ENCODE measurements at regions not wholly inside any gene's neighbourhood (a gene's known extent, or its start where the extent isn't known, plus 50 kb on each side); places are given as distances from the start of the nearest gene placed in this dataset.

- no peak for ATAC-seq (replicated peaks in 1 of 4)
- ChIA-PET CTCF (no interaction called here), POLR2A (no interaction called here)
- no CpG with 5 or more reads among the region's 1 CpG for WGBS (ENCODE audit: insufficient coverage)
- Mint-ChIP-seq H3K27ac (no peak overlapping the region), H3K27me3 (peaks cover 0 to 5% of the 10 kb centered on the region in 2 donors), H3K36me3 (no peaks in the 10 kb centered on the region), H3K4me3 (no peak overlapping the region), H3K9me3 (no peaks in the 10 kb centered on the region), H3K4me1 (no peaks in the 10 kb centered on the region)
- Histone ChIP-seq H3K36me3 (ENCODE audit: control insufficient read depth in 2 of 2, extremely low read depth in 1 of 2, insufficient read depth in 1 of 2, low read length in 1 of 2) (no peaks in the 10 kb centered on the region), H3K27ac (ENCODE audit: low read length) (no peak overlapping the region), H3K27me3 (replicated peaks in 1 of 2; ENCODE audit: control insufficient read depth in 2 of 2, extremely low read depth in 1 of 2, insufficient read depth in 2 of 2, low read length in 1 of 2) (peaks cover 0 to 2% of the 10 kb centered on the region in 2 experiments), H3K9me3 (no peaks in the 10 kb centered on the region), H3K4me1 (ENCODE audit: control insufficient read depth in 1 of 2, extremely low read depth in 1 of 2, insufficient read depth in 2 of 2, low read length in 2 of 2) (no peaks in the 10 kb centered on the region), H3K4me3 (ENCODE audit: control insufficient read depth in 1 of 2, extremely low read depth in 1 of 2, low read length in 1 of 2) (no peak overlapping the region)
- DNase-seq = no peak
Observed at GRCh38 chr7:25311346-25311745, 83.1 kb upstream of the NPVF start.

GRCh38 chr7:25312968-25313367 lies 84.7 kb upstream of the NPVF start:
- no peaks in the 10 kb centered on the region for H3K36me3 Mint-ChIP-seq
- no peak overlapping the region for H3K27ac ChIP-seq (ENCODE audit: low read length)
- 38% methylated on average over 1 of the region's 6 CpGs for WGBS (ENCODE audit: insufficient coverage)
- H3K27me3 ChIP-seq (replicated peaks in 1 of 2; ENCODE audit: control insufficient read depth in 2 of 2, extremely low read depth in 1 of 2, insufficient read depth in 2 of 2, low read length in 1 of 2) = peaks cover 0 to 2% of the 10 kb centered on the region in 2 experiments
- H3K4me1 Mint-ChIP-seq = no peaks in the 10 kb centered on the region
- H3K27me3 Mint-ChIP-seq = no peaks in the 10 kb centered on the region
- H3K36me3 ChIP-seq (ENCODE audit: control insufficient read depth in 2 of 2, extremely low read depth in 1 of 2, insufficient read depth in 1 of 2, low read length in 1 of 2) = no peaks in the 10 kb centered on the region
- no peak for DNase-seq
- no peak overlapping the region for H3K4me3 ChIP-seq (ENCODE audit: control insufficient read depth in 1 of 2, extremely low read depth in 1 of 2, low read length in 1 of 2)
- no peaks in the 10 kb centered on the region for H3K9me3 Mint-ChIP-seq
- H3K27ac Mint-ChIP-seq = no peak overlapping the region
- ChIA-PET POLR2A (no interaction called here), CTCF (no interaction called here)
- H3K4me3 Mint-ChIP-seq = no peak overlapping the region
- ATAC-seq (replicated peaks in 1 of 4) = no peak
- no peaks in the 10 kb centered on the region for H3K4me1 ChIP-seq (ENCODE audit: control insufficient read depth in 1 of 2, extremely low read depth in 1 of 2, insufficient read depth in 2 of 2, low read length in 2 of 2)
- no peaks in the 10 kb centered on the region for H3K9me3 ChIP-seq

- Histone ChIP-seq H3K4me3 (ENCODE audit: control insufficient read depth in 1 of 2, extremely low read depth in 1 of 2, low read length in 1 of 2) (no peak overlapping the region), H3K36me3 (ENCODE audit: control insufficient read depth in 2 of 2, extremely low read depth in 1 of 2, insufficient read depth in 1 of 2, low read length in 1 of 2) (no peaks in the 10 kb centered on the region), H3K27ac (ENCODE audit: low read length) (no peak overlapping the region), H3K27me3 (replicated peaks in 1 of 2; ENCODE audit: control insufficient read depth in 2 of 2, extremely low read depth in 1 of 2, insufficient read depth in 2 of 2, low read length in 1 of 2) (peaks cover 0 to 2% of the 10 kb centered on the region in 2 experiments), H3K4me1 (ENCODE audit: control insufficient read depth in 1 of 2, extremely low read depth in 1 of 2, insufficient read depth in 2 of 2, low read length in 2 of 2) (no peaks in the 10 kb centered on the region), H3K9me3 (no peaks in the 10 kb centered on the region)
- Mint-ChIP-seq H3K9me3 (no peaks in the 10 kb centered on the region), H3K4me1 (no peaks in the 10 kb centered on the region), H3K4me3 (no peak overlapping the region), H3K27me3 (no peaks in the 10 kb centered on the region), H3K36me3 (no peaks in the 10 kb centered on the region), H3K27ac (no peak overlapping the region)
- ATAC-seq (replicated peaks in 1 of 4) (no peak), DNase-seq (no peak)
- ChIA-PET CTCF (no interaction called here), POLR2A (no interaction called here)
- no CpG with 5 or more reads among the region's 1 CpG for WGBS (ENCODE audit: insufficient coverage)
Observed at GRCh38 chr7:25313526-25313925, 85.2 kb upstream of the NPVF start.

- no peak overlapping the region for H3K4me3 Mint-ChIP-seq
- WGBS (ENCODE audit: insufficient coverage) = 78% methylated on average over 5 of the region's 5 CpGs
- ChIA-PET POLR2A (no interaction called here), CTCF (no interaction called here)
- H3K9me3 Mint-ChIP-seq = no peaks in the 10 kb centered on the region
- Histone ChIP-seq H3K36me3 (ENCODE audit: control insufficient read depth in 2 of 2, extremely low read depth in 1 of 2, insufficient read depth in 1 of 2, low read length in 1 of 2) (no peaks in the 10 kb centered on the region), H3K4me3 (ENCODE audit: control insufficient read depth in 1 of 2, extremely low read depth in 1 of 2, low read length in 1 of 2) (no peak overlapping the region), H3K27me3 (replicated peaks in 1 of 2; ENCODE audit: control insufficient read depth in 2 of 2, extremely low read depth in 1 of 2, insufficient read depth in 2 of 2, low read length in 1 of 2) (peaks cover 0 to 2% of the 10 kb centered on the region in 2 experiments), H3K4me1 (ENCODE audit: control insufficient read depth in 1 of 2, extremely low read depth in 1 of 2, insufficient read depth in 2 of 2, low read length in 2 of 2) (no peaks in the 10 kb centered on the region), H3K9me3 (no peaks in the 10 kb centered on the region), H3K27ac (ENCODE audit: low read length) (no peak overlapping the region)
- H3K27ac Mint-ChIP-seq = no peak overlapping the region
- ATAC-seq (replicated peaks in 1 of 4) = no peak
- DNase-seq = no peak
- no peaks in the 10 kb centered on the region for H3K27me3 Mint-ChIP-seq
- no peaks in the 10 kb centered on the region for H3K36me3 Mint-ChIP-seq
- H3K4me1 Mint-ChIP-seq = no peaks in the 10 kb centered on the region
Observed at GRCh38 chr7:25314094-25314730, 85.9 kb upstream of the NPVF start.

GRCh38 chr7:25314731-25315267 lies 86.5 kb upstream of the NPVF start:
- peaks cover 0 to under 1% (median 0%) of the 10 kb centered on the region in 3 donors for H3K4me1 Mint-ChIP-seq
- peaks cover 0 to 3% of the 10 kb centered on the region in 2 donors for H3K27me3 Mint-ChIP-seq
- H3K4me1 ChIP-seq (ENCODE audit: control insufficient read depth in 1 of 2, extremely low read depth in 1 of 2, insufficient read depth in 2 of 2, low read length in 2 of 2) = no peaks in the 10 kb centered on the region
- no peak overlapping the region for H3K27ac Mint-ChIP-seq
- H3K9me3 ChIP-seq = no peaks in the 10 kb centered on the region
- no peaks in the 10 kb centered on the region for H3K36me3 ChIP-seq (ENCODE audit: control insufficient read depth in 2 of 2, extremely low read depth in 1 of 2, insufficient read depth in 1 of 2, low read length in 1 of 2)
- DNase-seq = no peak
- H3K27ac ChIP-seq (ENCODE audit: low read length) = no peak overlapping the region
- H3K4me3 ChIP-seq (ENCODE audit: control insufficient read depth in 1 of 2, extremely low read depth in 1 of 2, low read length in 1 of 2) = no peak overlapping the region
- H3K36me3 Mint-ChIP-seq = no peaks in the 10 kb centered on the region
- H3K9me3 Mint-ChIP-seq = no peaks in the 10 kb centered on the region
- WGBS (ENCODE audit: insufficient coverage) = no CpG with 5 or more reads among the region's 10 CpGs
- peaks cover 0 to 2% of the 10 kb centered on the region in 2 experiments for H3K27me3 ChIP-seq (replicated peaks in 1 of 2; ENCODE audit: control insufficient read depth in 2 of 2, extremely low read depth in 1 of 2, insufficient read depth in 2 of 2, low read length in 1 of 2)
- POLR2A ChIA-PET = no interaction called here
- CTCF ChIA-PET = no interaction called here
- no peak overlapping the region for H3K4me3 Mint-ChIP-seq
- no peak for ATAC-seq (replicated peaks in 1 of 4)

- Mint-ChIP-seq H3K4me3 (no peak overlapping the region), H3K4me1 (peaks cover 0 to 2% (median 0%) of the 10 kb centered on the region in 3 donors), H3K27me3 (peaks cover 0 to 8% of the 10 kb centered on the region in 2 donors), H3K9me3 (no peaks in the 10 kb centered on the region), H3K36me3 (no peaks in the 10 kb centered on the region), H3K27ac (no peak overlapping the region)
- no peaks in the 10 kb centered on the region for H3K9me3 ChIP-seq
- H3K4me3 ChIP-seq (ENCODE audit: control insufficient read depth in 1 of 2, extremely low read depth in 1 of 2, low read length in 1 of 2) = no peak overlapping the region
- H3K36me3 ChIP-seq (ENCODE audit: control insufficient read depth in 2 of 2, extremely low read depth in 1 of 2, insufficient read depth in 1 of 2, low read length in 1 of 2) = no peaks in the 10 kb centered on the region
- ATAC-seq (replicated peaks in 1 of 4) = no peak
- H3K27ac ChIP-seq (ENCODE audit: low read length) = no peak overlapping the region
- peaks cover 0 to 2% of the 10 kb centered on the region in 2 experiments for H3K27me3 ChIP-seq (replicated peaks in 1 of 2; ENCODE audit: control insufficient read depth in 2 of 2, extremely low read depth in 1 of 2, insufficient read depth in 2 of 2, low read length in 1 of 2)
- H3K4me1 ChIP-seq (ENCODE audit: control insufficient read depth in 1 of 2, extremely low read depth in 1 of 2, insufficient read depth in 2 of 2, low read length in 2 of 2) = no peaks in the 10 kb centered on the region
- DNase-seq = no peak
- ChIA-PET CTCF (interaction anchor here in 1 of 2 donors (0.6 kb wide), 1 partner anchor 57 kb away, joined by 3 read pairs; no protein-coding TSS in a partner anchor), POLR2A (interaction anchor here in 1 of 2 donors (0.5 kb wide), 1 partner anchor 21 kb away, joined by 3 read pairs; no protein-coding TSS in a partner anchor)
- 71% methylated on average over 1 of the region's 2 CpGs for WGBS (ENCODE audit: insufficient coverage)
Observed at GRCh38 chr7:25316366-25316765, 88.1 kb upstream of the NPVF start.
